HCT116 (cell line): ENCODE measurements at regions not wholly inside any gene's neighbourhood (a gene's known extent, or its start where the extent isn't known, plus 50 kb on each side); places are given as distances from the start of the nearest gene placed in this dataset.

Experiments
- ATAC-seq: fragments of 200-7000 bp; cut with Tn5 transposase; 2 replicates; pipeline ENCODE4 v1.9.1; 2020; ENCODE audit warnings: mild to moderate bottlenecking, moderate library complexity
- BruUV-seq: library from RNA; stranded (reverse); fragments of 400-500 nt; replicated peaks from 2 replicates; lab custom pipeline; 2021; lab: Mats Ljungman, UMichigan
- CTCF ChIA-PET: fragments of 300-600 bp; sonication (Branson Sonifier 250); formaldehyde crosslinking; loops from one replicate; lab custom pipeline; 2021; ENCODE audit warnings: antibody characterized with exemption; lab: Charles Lee
- POLR2A ChIA-PET: fragments of 300-600, 350-600 bp; sonication (Branson Sonifier 250); formaldehyde crosslinking; loops from one replicate; lab custom pipeline; 2021; ENCODE audit warnings: antibody characterized with exemption; lab: Charles Lee
- RAD21 ChIA-PET, 2 experiments: fragments of 300-600 bp; sonication (Branson Sonifier 250); formaldehyde crosslinking; loops; one replicate each; lab custom pipeline; 2023; ENCODE audit warnings: low total read pairs in 2 of 2; ENCODE audit not compliant: uncharacterized antibody in 2 of 2, unreplicated experiment in 2 of 2, low non-redundant PET in 1 of 2; lab: Charles Lee
- DNase-seq: peaks from one replicate; pipeline ENCODE4 v3.0.0-alpha.2; 2010; ENCODE audit warnings: low read depth, low spot score
- H2AFZ ChIP-seq: fragments of 200-600 bp; shearing (Covaris generic), sonication (generic); 2 replicates; pipeline ENCODE4 v1.6.1; 2017; ENCODE audit warnings: low read depth, mixed run types, mixed read lengths, antibody characterized with exemption, low read length; ENCODE audit not compliant: poor library complexity, severe bottlenecking
- H3K27ac ChIP-seq: 2 replicates; pipeline ENCODE4 v1.5.1; 2012; ENCODE audit warnings: low read depth, low read length
- H3K27me3 ChIP-seq: fragments of 200-600 bp; sonication (generic); 2 replicates; pipeline ENCODE4 v1.6.1; 2016; ENCODE audit warnings: mixed run types, low read length, mixed read lengths; ENCODE audit not compliant: insufficient read depth
- H3K36me3 ChIP-seq, 2 experiments: fragments of 200-500 bp in 1 of 2; fragments of 200-600 bp in 1 of 2; sonication (Bioruptor generic) in 1 of 2; sonication (generic) in 1 of 2; 2 replicates each; pipeline versions ENCODE4 v1.5.1 to v1.6.1; 2014 to 2016; ENCODE audit warnings: low read length in 2 of 2, inconsistent platforms in 1 of 2, mixed read lengths in 1 of 2, mixed run types in 1 of 2; ENCODE audit not compliant: insufficient read depth in 2 of 2, control insufficient read depth in 1 of 2
- H3K4me1 ChIP-seq, 2 experiments: fragments of 200-600 bp in 1 of 2; sonication (generic) in 1 of 2; 2 replicates each; pipeline versions ENCODE4 v1.5.1 to v1.6.1; 2012 to 2017; ENCODE audit warnings: low read length in 2 of 2, inconsistent platforms in 1 of 2, mild to moderate bottlenecking in 1 of 2, mixed read lengths in 1 of 2, mixed run types in 1 of 2, moderate library complexity in 1 of 2; ENCODE audit not compliant: insufficient read depth in 2 of 2, control insufficient read depth in 1 of 2
- H3K4me2 ChIP-seq: fragments of 200-600 bp; sonication (generic); 2 replicates; pipeline ENCODE4 v1.6.1; 2017; ENCODE audit warnings: mixed run types, low read length, mixed read lengths
- H3K4me3 ChIP-seq, 2 experiments: fragments of 200-600 bp in 1 of 2; sonication (generic) in 1 of 2; replicated peaks in 1 of 2; 2 replicates each; pipeline ENCODE4 v1.5.1; 2011 to 2016; ENCODE audit warnings: low read length in 2 of 2, control low read depth in 1 of 2, low read depth in 1 of 2, mild to moderate bottlenecking in 1 of 2, mixed read lengths in 1 of 2, mixed run types in 1 of 2
- H3K79me2 ChIP-seq: fragments of 200-600 bp; sonication (generic); 2 replicates; pipeline ENCODE4 v1.6.1; 2017; ENCODE audit warnings: mild to moderate bottlenecking, mixed run types, low read length, moderate library complexity, mixed read lengths; ENCODE audit not compliant: insufficient read depth
- H3K9ac ChIP-seq: fragments of 200-600 bp; sonication (generic); 2 replicates; pipeline ENCODE4 v1.6.1; 2016; ENCODE audit warnings: low read length, mixed read lengths
- H3K9me2 ChIP-seq: fragments of 200-600 bp; sonication (generic), shearing (Covaris generic); 2 replicates; pipeline ENCODE4 v1.6.1; 2017; ENCODE audit warnings: mixed run types, mild to moderate bottlenecking, moderate library complexity; ENCODE audit not compliant: insufficient read depth
- H3K9me3 ChIP-seq, 2 experiments: fragments of 200-500 bp in 1 of 2; fragments of 200-600 bp in 1 of 2; sonication (Bioruptor generic) in 1 of 2; sonication (generic) in 1 of 2; 2 replicates each; pipeline ENCODE4 v1.6.1; 2014 to 2017; ENCODE audit warnings: low read length in 2 of 2, mixed read lengths in 2 of 2, inconsistent platforms in 1 of 2, low read depth in 1 of 2, mild to moderate bottlenecking in 1 of 2, mixed run types in 1 of 2, moderate library complexity in 1 of 2; ENCODE audit not compliant: control insufficient read depth in 1 of 2, insufficient read depth in 1 of 2
- H4K20me1 ChIP-seq: fragments of 200-600 bp; sonication (generic), shearing (Covaris generic); 2 replicates; pipeline ENCODE4 v1.6.1; 2017; ENCODE audit warnings: mixed run types, mild to moderate bottlenecking, moderate library complexity; ENCODE audit not compliant: insufficient read depth
- CEBPB ChIP-seq: IDR thresholded peaks from 2 replicates; pipeline ENCODE4 v1.6.1; 2012; ENCODE audit warnings: low read depth
- CTCF ChIP-seq, 3 experiments: fragments of 200-600 bp in 1 of 3; sonication (generic) in 1 of 3; IDR thresholded peaks in 2 of 3; conservative IDR thresholded peaks in 1 of 3; 2 replicates each; pipeline ENCODE4 v1.5.1; 2012 to 2017; ENCODE audit warnings: low read depth in 2 of 3, low read length in 2 of 3, antibody characterized with exemption in 1 of 3, borderline replicate concordance in 1 of 3, control low read depth in 1 of 3, mild to moderate bottlenecking in 1 of 3, mixed read lengths in 1 of 3, mixed run types in 1 of 3, moderate library complexity in 1 of 3; ENCODE audit not compliant: insufficient read depth in 1 of 3
- EGR1 ChIP-seq: IDR thresholded peaks from 2 replicates; pipeline ENCODE4 v1.6.1; 2012; ENCODE audit warnings: low read depth
- ELF1 ChIP-seq: IDR thresholded peaks from 2 replicates; pipeline ENCODE4 v1.6.1; 2012; ENCODE audit warnings: low read depth, borderline replicate concordance
- EZH2 ChIP-seq: fragments of 200-600 bp; sonication (generic); IDR thresholded peaks from 2 replicates; pipeline ENCODE4 v1.6.1; 2017; ENCODE audit warnings: antibody characterized with exemption, mixed run types
- JUND ChIP-seq: IDR thresholded peaks from 2 replicates; pipeline ENCODE4 v1.6.1; 2012
- MAX ChIP-seq: IDR thresholded peaks from 2 replicates; pipeline ENCODE4 v1.6.1; 2012
- SIN3A ChIP-seq: IDR thresholded peaks from 2 replicates; pipeline ENCODE4 v1.6.1; 2012; ENCODE audit warnings: low read depth
- SP1 ChIP-seq: IDR thresholded peaks from 2 replicates; pipeline ENCODE4 v1.6.1; 2012; ENCODE audit warnings: low read depth
- SRF ChIP-seq: IDR thresholded peaks from 2 replicates; pipeline ENCODE4 v1.6.1; 2012; ENCODE audit warnings: low read depth
- TCF7L2 ChIP-seq: IDR thresholded peaks from 2 replicates; pipeline ENCODE4 v1.7.0; 2011; ENCODE audit warnings: borderline replicate concordance, inconsistent platforms; ENCODE audit not compliant: insufficient read depth, insufficient read length; ENCODE audit errors: extremely low read depth
- YY1 ChIP-seq: IDR thresholded peaks from 2 replicates; pipeline ENCODE4 v1.6.1; 2011; ENCODE audit warnings: low read length, low read depth, moderate library complexity, mild to moderate bottlenecking; ENCODE audit not compliant: insufficient replicate concordance; ENCODE audit errors: extremely low read depth
- ZBTB33 ChIP-seq: IDR thresholded peaks from 2 replicates; pipeline ENCODE4 v1.6.1; 2011; ENCODE audit warnings: mild to moderate bottlenecking, low read length, moderate library complexity; ENCODE audit not compliant: insufficient replicate concordance; ENCODE audit errors: extremely low read depth
- ZNF274 ChIP-seq: fragments of 200-500 bp; sonication (Bioruptor generic); IDR thresholded peaks from 2 replicates; pipeline ENCODE4 v1.6.1; 2014; ENCODE audit warnings: mild to moderate bottlenecking, low read depth, low read length, inconsistent platforms
- intact Hi-C: fragments of 100-400 bp; cut with micrococcal nuclease; formaldehyde crosslinking; loops from 2 replicates; pipeline ENCODE4 v1.10.0; 2022
- TF ChIP-seq, protein P1 (sequence below): IDR thresholded peaks from 2 replicates; pipeline ENCODE4 v1.6.1; 2012

DNA sequence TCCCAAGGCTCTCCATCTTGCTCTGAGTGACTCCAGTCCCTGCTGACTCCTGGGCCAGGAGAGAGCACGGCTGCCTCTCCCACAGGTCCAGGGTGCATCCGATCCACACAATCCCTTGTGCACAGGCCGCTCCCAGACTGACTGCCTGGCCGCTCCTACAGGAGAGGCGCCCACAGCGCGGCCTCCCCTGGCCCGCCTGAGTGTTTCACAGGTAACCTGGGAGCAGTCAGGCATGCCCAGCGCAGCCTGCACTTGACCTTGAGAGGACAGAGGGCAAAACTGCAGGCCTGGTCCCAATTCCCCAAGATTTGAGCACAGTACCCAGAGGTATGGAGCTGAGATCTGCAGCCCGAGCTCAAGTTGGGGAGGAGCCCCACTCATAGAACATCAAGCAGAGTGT lies 490.2 kb downstream of the CNTN6 start:
- Histone ChIP-seq H4K20me1 (no peaks in the 10 kb centered on the region), H3K9ac (no peak overlapping the region)
- TF ChIP-seq EZH2 (no peak), ZBTB33 (no peak), SIN3A (no peak), JUND (no peak)
- TF ChIP-seq, all 23 proteins: peak for 0
- ATAC-seq = no peak
- Histone ChIP-seq H3K27ac (no peak overlapping the region), H3K4me1 (no peaks in the 10 kb centered on the region), H3K9me2 (no peaks in the 10 kb centered on the region), H2AFZ (no peak overlapping the region), H3K9me3 (peaks cover 3 to 15% of the 10 kb centered on the region in 2 experiments; a peak in 2 of 4 replicates), H3K27me3 (no peaks in the 10 kb centered on the region), H3K79me2 (no peaks in the 10 kb centered on the region), H3K4me3 (no peak overlapping the region), H3K4me2 (no peak overlapping the region), H3K36me3 (no peaks in the 10 kb centered on the region)
- ChIA-PET CTCF (no interaction called here), RAD21 (no interaction called here), POLR2A (no interaction called here)
- intact Hi-C loops = no loop called here
- DNase-seq = no peak
- no TSS peak for BruUV-seq

DNA sequence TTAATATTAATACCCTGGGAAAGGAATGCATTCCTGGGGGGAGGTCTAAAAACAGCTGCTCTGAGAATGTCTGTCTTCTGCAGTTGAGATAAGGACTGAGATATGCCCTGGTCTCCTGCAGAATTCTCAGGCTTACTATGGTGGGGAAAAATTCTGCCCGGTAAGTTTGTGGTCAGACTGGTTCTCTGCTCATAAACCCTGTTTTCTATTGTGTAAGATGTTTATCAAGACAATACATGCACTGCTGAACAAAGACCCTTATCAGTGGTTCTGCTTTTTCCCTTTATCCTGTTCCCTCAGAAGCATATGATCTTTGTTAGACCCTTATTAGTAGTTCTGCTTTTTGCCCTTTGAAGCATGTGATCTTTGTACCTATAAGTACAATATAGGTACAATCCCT lies 494.6 kb downstream of the CNTN6 start:
- Histone ChIP-seq H3K36me3 (no peaks in the 10 kb centered on the region), H3K4me3 (no peak overlapping the region), H3K4me1 (no peaks in the 10 kb centered on the region), H3K9me3 (peaks cover 13 to 19% of the 10 kb centered on the region in 2 experiments; a peak in 3 of 4 replicates), H3K79me2 (no peaks in the 10 kb centered on the region), H3K9me2 (no peaks in the 10 kb centered on the region), H3K4me2 (no peak overlapping the region), H2AFZ (no peak overlapping the region), H3K27ac (no peak overlapping the region), H4K20me1 (no peaks in the 10 kb centered on the region), H3K9ac (no peak overlapping the region), H3K27me3 (no peaks in the 10 kb centered on the region)
- no peak for DNase-seq
- ChIA-PET RAD21 (no interaction called here), POLR2A (no interaction called here), CTCF (no interaction called here)
- TF ChIP-seq, protein P1, sequence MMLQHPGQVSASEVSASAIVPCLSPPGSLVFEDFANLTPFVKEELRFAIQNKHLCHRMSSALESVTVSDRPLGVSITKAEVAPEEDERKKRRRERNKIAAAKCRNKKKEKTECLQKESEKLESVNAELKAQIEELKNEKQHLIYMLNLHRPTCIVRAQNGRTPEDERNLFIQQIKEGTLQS = no peak
- TF ChIP-seq MAX (no peak), ZNF274 (no peak), ELF1 (no peak), SP1 (no peak), CTCF (IDR thresholded peaks at IDR 0.05 in 2 of 3, conservative IDR thresholded peaks at IDR 0.05 in 1 of 3; ENCODE audit: borderline replicate concordance in 1 of 3, insufficient read depth in 1 of 3, low read depth in 2 of 3, low read length in 2 of 3) (no peak), YY1 (no peak), CEBPB (no peak), TCF7L2 (no peak), EGR1 (no peak), SRF (no peak)
- no TSS peak for BruUV-seq
- intact Hi-C loops = no loop called here
- ATAC-seq = no peak
